ENCODE measurements at regions not wholly inside any gene's neighbourhood (a gene's known extent, or its start where the extent isn't known, plus 50 kb on each side); places are given as distances from the start of the nearest gene placed in this dataset.

DNA sequence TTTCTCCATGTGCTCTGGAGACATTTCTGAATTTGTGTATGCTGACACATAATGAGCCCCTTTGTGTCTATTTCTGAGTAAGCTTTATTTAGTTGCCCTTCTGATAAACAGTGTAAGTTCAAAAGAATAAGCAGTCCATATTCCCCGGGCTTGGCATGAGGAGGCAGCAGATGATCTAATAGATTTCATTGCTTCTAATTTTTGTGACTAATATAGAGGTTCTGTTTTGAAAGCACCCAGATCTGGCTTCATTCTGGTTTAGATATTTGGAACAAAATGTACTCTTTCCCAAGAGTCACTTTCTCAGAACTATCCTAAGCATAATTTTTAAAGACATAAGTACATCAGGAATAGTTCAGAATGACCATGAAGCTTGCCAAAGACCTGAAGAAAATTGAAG is 290.9 kb downstream of the BTG1 start:
- TF ChIP-seq, protein P1, sequence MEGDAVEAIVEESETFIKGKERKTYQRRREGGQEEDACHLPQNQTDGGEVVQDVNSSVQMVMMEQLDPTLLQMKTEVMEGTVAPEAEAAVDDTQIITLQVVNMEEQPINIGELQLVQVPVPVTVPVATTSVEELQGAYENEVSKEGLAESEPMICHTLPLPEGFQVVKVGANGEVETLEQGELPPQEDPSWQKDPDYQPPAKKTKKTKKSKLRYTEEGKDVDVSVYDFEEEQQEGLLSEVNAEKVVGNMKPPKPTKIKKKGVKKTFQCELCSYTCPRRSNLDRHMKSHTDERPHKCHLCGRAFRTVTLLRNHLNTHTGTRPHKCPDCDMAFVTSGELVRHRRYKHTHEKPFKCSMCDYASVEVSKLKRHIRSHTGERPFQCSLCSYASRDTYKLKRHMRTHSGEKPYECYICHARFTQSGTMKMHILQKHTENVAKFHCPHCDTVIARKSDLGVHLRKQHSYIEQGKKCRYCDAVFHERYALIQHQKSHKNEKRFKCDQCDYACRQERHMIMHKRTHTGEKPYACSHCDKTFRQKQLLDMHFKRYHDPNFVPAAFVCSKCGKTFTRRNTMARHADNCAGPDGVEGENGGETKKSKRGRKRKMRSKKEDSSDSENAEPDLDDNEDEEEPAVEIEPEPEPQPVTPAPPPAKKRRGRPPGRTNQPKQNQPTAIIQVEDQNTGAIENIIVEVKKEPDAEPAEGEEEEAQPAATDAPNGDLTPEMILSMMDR (IDR thresholded peaks at IDR 0.05; ENCODE audit: borderline replicate concordance, control extremely low read depth, extremely low read depth, insufficient read depth, missing control alignments): no peak
- DNase-seq (ENCODE audit: low spot score): no peak
- in situ Hi-C loops (cut with MboI; ENCODE audit: low sequenced_read_pairs, unreplicated experiment): no loop called here

DNA sequence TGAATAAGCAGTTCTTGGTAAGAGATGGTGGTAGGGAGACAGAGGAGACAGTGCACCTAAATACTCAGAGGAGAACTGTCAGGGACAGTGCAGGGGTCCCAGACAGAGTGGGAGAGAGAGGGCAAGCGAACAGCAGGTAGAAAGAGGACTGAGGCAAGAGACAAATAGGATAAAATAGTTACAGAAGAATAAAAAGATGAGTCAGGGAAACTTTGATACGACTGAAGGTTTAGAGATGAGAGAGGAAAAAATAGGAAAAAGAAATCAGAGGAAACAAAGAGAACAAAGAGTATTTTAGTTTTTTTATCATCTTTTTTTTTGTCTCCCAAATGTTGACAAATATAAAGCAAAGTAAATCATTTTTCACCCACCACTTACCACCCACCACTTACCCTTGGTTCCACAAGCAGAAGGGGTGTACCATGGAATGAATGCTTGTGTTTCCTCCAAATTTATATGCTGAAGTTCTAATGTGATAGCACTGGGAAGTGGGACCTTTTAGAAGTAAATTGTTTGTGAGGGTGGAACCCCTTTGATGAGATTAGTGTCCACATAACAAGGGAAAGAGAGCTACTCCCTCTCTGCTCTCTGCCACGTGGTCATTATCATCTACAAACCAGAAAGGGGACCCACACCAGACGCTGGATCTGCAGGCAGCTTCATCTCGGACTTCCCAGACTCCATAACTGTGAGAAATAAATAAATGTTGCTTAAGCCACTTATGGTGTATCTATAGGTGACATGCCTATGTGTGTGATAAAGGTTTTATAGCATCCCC is 292.1 kb downstream of the BTG1 start:
- in situ Hi-C loops (cut with MboI; ENCODE audit: low sequenced_read_pairs, unreplicated experiment): no loop called here
- no peak for DNase-seq (ENCODE audit: low spot score)
- TF ChIP-seq, protein P1 (IDR thresholded peaks at IDR 0.05; ENCODE audit: borderline replicate concordance, control extremely low read depth, extremely low read depth, insufficient read depth, missing control alignments): no peak

DNA sequence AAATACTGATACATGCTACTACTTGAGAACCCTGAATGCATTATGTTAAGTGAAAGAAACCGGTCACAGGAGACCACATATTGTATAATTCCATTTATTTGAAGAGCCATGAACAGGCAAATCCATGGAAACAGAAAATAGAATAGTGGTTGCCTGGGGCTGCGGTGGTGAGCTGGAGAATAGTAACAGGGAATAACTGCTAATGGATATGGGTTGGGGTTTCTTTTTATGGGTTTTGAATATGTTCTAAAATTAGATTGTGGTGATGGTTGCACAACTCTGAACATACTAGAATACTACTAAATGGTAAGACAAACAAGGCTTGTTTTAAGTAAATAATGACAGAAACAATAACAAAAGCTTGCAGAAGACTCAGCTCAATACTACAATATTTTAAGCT is 293.0 kb downstream of the BTG1 start:
- in situ Hi-C loops (cut with MboI; ENCODE audit: low sequenced_read_pairs, unreplicated experiment): no loop called here
- DNase-seq (ENCODE audit: low spot score): no peak
- TF ChIP-seq, protein P1 (IDR thresholded peaks at IDR 0.05; ENCODE audit: borderline replicate concordance, control extremely low read depth, extremely low read depth, insufficient read depth, missing control alignments): no peak

DNA sequence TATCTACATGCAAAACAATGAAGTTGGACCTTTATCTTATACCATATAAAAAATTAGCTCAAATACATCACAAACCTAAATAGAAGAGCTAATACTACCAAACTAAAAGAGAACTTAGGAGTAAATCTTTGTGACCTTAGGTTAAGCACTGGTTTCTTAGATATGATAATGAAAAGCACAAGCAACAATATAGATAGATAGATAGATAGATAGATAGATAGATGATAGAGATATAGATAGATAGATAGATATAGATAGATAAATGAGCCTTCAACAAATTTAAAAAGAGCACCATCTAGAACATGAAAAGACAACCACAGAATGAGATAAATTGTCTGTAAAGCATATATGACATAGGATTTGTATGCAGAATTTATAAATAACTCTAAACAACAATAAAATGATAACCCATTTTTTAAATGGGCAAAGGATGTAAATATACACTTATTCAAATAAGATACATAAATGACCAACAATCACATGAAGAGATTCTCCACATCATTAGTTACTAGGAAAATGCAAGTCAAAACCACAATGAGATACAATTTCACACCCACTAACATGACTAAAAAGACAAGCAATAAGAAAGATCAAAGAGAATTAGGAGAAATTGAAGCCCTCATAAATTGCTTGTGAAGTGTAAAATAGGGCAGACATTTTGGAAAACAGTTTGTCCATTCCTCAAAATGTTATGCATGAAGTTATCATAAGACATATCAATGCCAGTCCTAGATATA is 293.7 kb downstream of the BTG1 start:
- no peak for DNase-seq (ENCODE audit: low spot score)
- in situ Hi-C loops (cut with MboI; ENCODE audit: low sequenced_read_pairs, unreplicated experiment): no loop called here
- TF ChIP-seq, protein P1 (IDR thresholded peaks at IDR 0.05; ENCODE audit: borderline replicate concordance, control extremely low read depth, extremely low read depth, insufficient read depth, missing control alignments): no peak

DNA sequence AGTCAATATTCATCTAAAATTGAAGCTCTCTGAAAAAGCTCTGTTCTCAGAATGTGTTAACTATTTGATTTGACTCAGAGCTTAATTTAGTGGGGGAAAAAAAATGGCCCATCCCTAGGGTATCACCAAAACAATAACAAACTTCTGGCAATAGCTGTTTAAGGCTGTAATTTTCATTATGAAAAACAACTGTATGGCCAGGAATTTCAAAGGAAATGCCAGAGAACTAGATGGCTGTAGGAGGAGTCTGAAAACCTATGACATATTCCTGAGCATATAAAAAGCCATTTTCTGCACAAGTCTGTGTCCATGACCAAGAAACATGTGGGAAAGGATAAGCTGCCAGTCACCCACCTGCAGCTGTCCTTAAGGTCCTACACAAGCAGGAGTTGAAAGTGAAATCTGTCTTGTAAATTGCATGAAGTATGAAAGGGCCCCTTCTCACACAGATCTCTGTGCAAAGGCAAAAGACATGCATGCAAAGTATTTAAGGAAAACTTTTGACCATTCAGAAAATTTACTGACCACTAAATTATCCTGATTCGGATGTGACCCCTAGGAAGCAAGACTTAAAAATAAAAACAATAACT is 299.1 kb downstream of the BTG1 start:
- TF ChIP-seq, protein P1 (IDR thresholded peaks at IDR 0.05; ENCODE audit: borderline replicate concordance, control extremely low read depth, extremely low read depth, insufficient read depth, missing control alignments): no peak
- in situ Hi-C loops (cut with MboI; ENCODE audit: low sequenced_read_pairs, unreplicated experiment): no loop called here

DNA sequence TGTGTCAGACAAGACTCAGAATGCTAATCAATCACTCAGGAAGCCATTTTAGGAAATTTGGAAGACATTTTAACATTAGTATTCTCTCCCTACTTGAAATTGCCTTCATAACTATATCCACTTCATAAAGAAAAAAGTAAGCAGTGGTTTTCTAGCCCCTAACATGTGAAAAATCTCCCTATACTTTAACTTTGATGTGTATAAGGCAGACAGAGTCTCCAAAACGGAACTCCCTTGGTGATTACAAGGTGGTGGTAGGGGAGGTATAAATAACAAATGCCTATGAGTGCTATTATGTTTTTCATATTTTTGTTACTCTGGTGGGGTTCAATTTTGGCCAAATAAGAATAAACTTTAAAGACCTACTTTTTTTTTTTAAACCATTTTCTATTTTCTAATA is 300.3 kb downstream of the BTG1 start:
- DNase-seq (ENCODE audit: low spot score): no peak

More for the DNA sequence above, 299.1 kb downstream of the BTG1 start:
- DNase-seq (ENCODE audit: low spot score): no peak

More for the DNA sequence above, 300.3 kb downstream of the BTG1 start:
- in situ Hi-C loops (cut with MboI; ENCODE audit: low sequenced_read_pairs, unreplicated experiment): no loop called here
- TF ChIP-seq, protein P1 (IDR thresholded peaks at IDR 0.05; ENCODE audit: borderline replicate concordance, control extremely low read depth, extremely low read depth, insufficient read depth, missing control alignments): no peak

All from GM13976 (cell line).